ENCODE measurements at regions not wholly inside any gene's neighbourhood (a gene's known extent, or its start where the extent isn't known, plus 50 kb on each side); places are given as distances from the start of the nearest gene placed in this dataset.

DNA sequence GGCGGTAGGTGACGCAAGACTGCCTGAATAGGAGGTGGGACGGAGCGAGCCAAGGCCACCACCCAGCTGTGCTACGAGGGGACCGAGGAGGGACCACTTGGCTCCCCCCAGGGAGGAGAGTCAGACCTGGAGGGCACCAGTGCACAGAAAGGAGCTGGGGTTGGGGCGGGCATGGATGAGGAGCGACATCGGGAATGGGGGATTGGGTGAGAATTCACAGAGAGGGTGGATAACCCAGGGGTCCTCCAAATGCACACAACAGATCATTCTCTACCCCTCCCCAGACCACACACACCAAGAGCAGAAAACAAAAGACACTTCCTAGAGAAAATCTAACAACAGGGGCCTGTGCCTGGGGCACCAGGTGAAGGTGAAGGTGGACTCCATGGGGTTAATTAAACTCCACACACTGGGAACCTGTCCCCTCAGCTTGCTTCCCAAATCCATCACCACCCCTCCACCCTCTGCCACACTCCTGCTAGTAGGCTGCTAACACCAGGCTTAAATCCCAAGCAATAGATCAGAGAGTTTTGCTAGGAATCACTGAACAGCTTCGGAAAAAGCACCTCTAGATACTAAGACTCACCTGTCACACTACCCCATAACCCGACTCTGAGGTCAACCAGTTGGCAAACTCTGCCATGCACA is 274.6 kb downstream of the EIPR1 start:
- no peak for TF ChIP-seq POLR2AphosphoS5 (IDR thresholded peaks at IDR 0.05; ENCODE audit: low read depth, low read length)
- TF ChIP-seq POLR2A (IDR thresholded peaks at IDR 0.05; ENCODE audit: borderline replicate concordance, extremely low read depth, insufficient read depth, insufficient read length), result no peak
- TF ChIP-seq, protein P1, sequence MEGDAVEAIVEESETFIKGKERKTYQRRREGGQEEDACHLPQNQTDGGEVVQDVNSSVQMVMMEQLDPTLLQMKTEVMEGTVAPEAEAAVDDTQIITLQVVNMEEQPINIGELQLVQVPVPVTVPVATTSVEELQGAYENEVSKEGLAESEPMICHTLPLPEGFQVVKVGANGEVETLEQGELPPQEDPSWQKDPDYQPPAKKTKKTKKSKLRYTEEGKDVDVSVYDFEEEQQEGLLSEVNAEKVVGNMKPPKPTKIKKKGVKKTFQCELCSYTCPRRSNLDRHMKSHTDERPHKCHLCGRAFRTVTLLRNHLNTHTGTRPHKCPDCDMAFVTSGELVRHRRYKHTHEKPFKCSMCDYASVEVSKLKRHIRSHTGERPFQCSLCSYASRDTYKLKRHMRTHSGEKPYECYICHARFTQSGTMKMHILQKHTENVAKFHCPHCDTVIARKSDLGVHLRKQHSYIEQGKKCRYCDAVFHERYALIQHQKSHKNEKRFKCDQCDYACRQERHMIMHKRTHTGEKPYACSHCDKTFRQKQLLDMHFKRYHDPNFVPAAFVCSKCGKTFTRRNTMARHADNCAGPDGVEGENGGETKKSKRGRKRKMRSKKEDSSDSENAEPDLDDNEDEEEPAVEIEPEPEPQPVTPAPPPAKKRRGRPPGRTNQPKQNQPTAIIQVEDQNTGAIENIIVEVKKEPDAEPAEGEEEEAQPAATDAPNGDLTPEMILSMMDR (IDR thresholded peaks at IDR 0.05 in 2 of 3, conservative IDR thresholded peaks at IDR 0.05 in 1 of 3; ENCODE audit: borderline replicate concordance in 1 of 3, insufficient read depth in 1 of 3, low read depth in 2 of 3, low read length in 2 of 3), result no peak
- no peak for TF ChIP-seq ATF3 (IDR thresholded peaks at IDR 0.05)
- no peak for TF ChIP-seq SIN3A (IDR thresholded peaks at IDR 0.05; ENCODE audit: low read depth)
- TF ChIP-seq SP1 (IDR thresholded peaks at IDR 0.05; ENCODE audit: low read depth), result no peak
- TF ChIP-seq MAX (IDR thresholded peaks at IDR 0.05), result no peak
- TF ChIP-seq EGR1 (IDR thresholded peaks at IDR 0.05; ENCODE audit: low read depth), result no peak
- TF ChIP-seq CEBPB (IDR thresholded peaks at IDR 0.05; ENCODE audit: low read depth), result no peak
- no peak for TF ChIP-seq EZH2 (IDR thresholded peaks at IDR 0.05)
- no peak for TF ChIP-seq RAD21 (IDR thresholded peaks at IDR 0.05; ENCODE audit: low read depth)

Measured in HCT116 (cell line).